22Rv1 (cell line): ENCODE measurements at regions not wholly inside any gene's neighbourhood (a gene's known extent, or its start where the extent isn't known, plus 50 kb on each side); places are given as distances from the start of the nearest gene placed in this dataset.

Experiments
- ZFX ChIP-seq: fragments of 450-650 bp; IDR thresholded peaks from 2 replicates; pipeline ENCODE4 v1.6.1; 2017; ENCODE audit warnings: antibody characterized with exemption, borderline replicate concordance
- TF ChIP-seq, protein P1 (sequence below): fragments of 450-650 bp; IDR thresholded peaks from 2 replicates; pipeline ENCODE4 v1.5.1; 2017; ENCODE audit warnings: mild to moderate bottlenecking

DNA sequence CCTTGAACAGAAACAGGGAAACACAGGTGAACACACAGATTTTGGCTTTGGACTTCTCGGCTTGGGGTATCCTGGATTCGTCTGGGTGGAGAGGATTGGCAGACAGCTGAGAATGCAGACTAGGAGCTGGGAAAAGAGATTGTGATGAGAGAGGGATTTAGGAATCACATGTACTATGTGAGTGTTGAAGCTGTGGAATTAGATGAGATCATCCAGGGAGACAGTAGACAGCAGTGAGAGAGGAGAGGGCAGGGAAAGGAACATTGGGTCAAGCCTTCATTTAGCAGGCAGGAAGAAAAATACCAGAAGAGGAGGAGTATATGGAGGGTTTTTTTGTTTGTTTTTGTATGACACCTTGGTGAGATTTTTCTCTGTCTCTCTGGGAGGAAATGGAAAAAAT is 262.1 kb upstream of the TBL1XR1 start:
- TF ChIP-seq, protein P1, sequence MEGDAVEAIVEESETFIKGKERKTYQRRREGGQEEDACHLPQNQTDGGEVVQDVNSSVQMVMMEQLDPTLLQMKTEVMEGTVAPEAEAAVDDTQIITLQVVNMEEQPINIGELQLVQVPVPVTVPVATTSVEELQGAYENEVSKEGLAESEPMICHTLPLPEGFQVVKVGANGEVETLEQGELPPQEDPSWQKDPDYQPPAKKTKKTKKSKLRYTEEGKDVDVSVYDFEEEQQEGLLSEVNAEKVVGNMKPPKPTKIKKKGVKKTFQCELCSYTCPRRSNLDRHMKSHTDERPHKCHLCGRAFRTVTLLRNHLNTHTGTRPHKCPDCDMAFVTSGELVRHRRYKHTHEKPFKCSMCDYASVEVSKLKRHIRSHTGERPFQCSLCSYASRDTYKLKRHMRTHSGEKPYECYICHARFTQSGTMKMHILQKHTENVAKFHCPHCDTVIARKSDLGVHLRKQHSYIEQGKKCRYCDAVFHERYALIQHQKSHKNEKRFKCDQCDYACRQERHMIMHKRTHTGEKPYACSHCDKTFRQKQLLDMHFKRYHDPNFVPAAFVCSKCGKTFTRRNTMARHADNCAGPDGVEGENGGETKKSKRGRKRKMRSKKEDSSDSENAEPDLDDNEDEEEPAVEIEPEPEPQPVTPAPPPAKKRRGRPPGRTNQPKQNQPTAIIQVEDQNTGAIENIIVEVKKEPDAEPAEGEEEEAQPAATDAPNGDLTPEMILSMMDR = no peak
- no peak for TF ChIP-seq ZFX
